BLaER1 treated with 17β-estradiol and CSF1 and Interleukin-3, amounts not matched to agents 10 nM and 100 nM (cell line): ENCODE measurements at regions not wholly inside any gene's neighbourhood (a gene's known extent, or its start where the extent isn't known, plus 50 kb on each side); places are given as distances from the start of the nearest gene placed in this dataset.

Source experiments
- H3K27ac ChIP-seq, 11 experiments: shearing (Covaris generic); formaldehyde crosslinking; 2 replicates each; pipeline ENCODE4 v1.8.1; 2022
- H3K27me3 ChIP-seq, 11 experiments: shearing (Covaris generic); formaldehyde crosslinking; 2 replicates each; pipeline ENCODE4 v1.8.1; 2022
- H3K36me3 ChIP-seq, 11 experiments: shearing (Covaris generic); formaldehyde crosslinking; 2 replicates each; pipeline ENCODE4 v1.8.1; 2022
- H3K4me1 ChIP-seq, 10 experiments: shearing (Covaris generic); formaldehyde crosslinking; 2 replicates each; pipeline ENCODE4 v1.8.1; 2022
- H3K4me2 ChIP-seq, 11 experiments: shearing (Covaris generic); formaldehyde crosslinking; 2 replicates each; pipeline ENCODE4 v1.8.1; 2022
- H3K4me3 ChIP-seq, 10 experiments: shearing (Covaris generic); formaldehyde crosslinking; 2 replicates each; pipeline ENCODE4 v1.8.1; 2022
- H3K9ac ChIP-seq, 11 experiments: shearing (Covaris generic); formaldehyde crosslinking; 2 replicates each; pipeline ENCODE4 v1.8.1; 2022
- H3K9me3 ChIP-seq, 11 experiments: shearing (Covaris generic); formaldehyde crosslinking; replicated peaks in 1 of 11; 2 replicates each; pipeline ENCODE4 v1.8.1; 2022
- H4K20me1 ChIP-seq, 11 experiments: shearing (Covaris generic); formaldehyde crosslinking; 2 replicates each; pipeline ENCODE4 v1.8.1; 2022
- Cebpa-rat ChIP-seq, 11 experiments: shearing (Covaris generic); IDR thresholded peaks; 2 replicates each; pipeline ENCODE4 v1.8.1; 2022

GRCh38 chr11:19472679-19473078, 231.9 kb upstream of the E2F8 start:
- peaks cover 0 to 21% (median 15%) of the 10 kb centered on the region in 10 experiments; a peak in 13 of 20 replicates for H3K4me1 ChIP-seq
- TF ChIP-seq Cebpa-rat (IDR thresholded peaks at IDR 0.05): no peak
- H3K27me3 ChIP-seq: no peaks in the 10 kb centered on the region
- H3K27ac ChIP-seq: no peak overlapping the region
- no peaks in the 10 kb centered on the region for H3K36me3 ChIP-seq
- no peaks in the 10 kb centered on the region for H4K20me1 ChIP-seq
- H3K9ac ChIP-seq: no peak overlapping the region
- no peak overlapping the region for H3K4me3 ChIP-seq
- no peaks in the 10 kb centered on the region for H3K9me3 ChIP-seq
- no peak overlapping the region for H3K4me2 ChIP-seq

- no peaks in the 10 kb centered on the region for H3K4me1 ChIP-seq
These were observed 227.2 kb upstream of the E2F8 start for GRCh38 chr11:19467904-19468303.

GRCh38 chr11:19466314-19466713, 225.6 kb upstream of the E2F8 start:
- H4K20me1 ChIP-seq: no peaks in the 10 kb centered on the region
- no peaks in the 10 kb centered on the region for H3K36me3 ChIP-seq
- no peak overlapping the region for H3K27ac ChIP-seq
- H3K4me3 ChIP-seq: no peak overlapping the region
- no peaks in the 10 kb centered on the region for H3K9me3 ChIP-seq
- no peaks in the 10 kb centered on the region for H3K4me1 ChIP-seq
- TF ChIP-seq Cebpa-rat (IDR thresholded peaks at IDR 0.05): no peak
- no peak overlapping the region for H3K4me2 ChIP-seq
- H3K9ac ChIP-seq: no peak overlapping the region
- H3K27me3 ChIP-seq: no peaks in the 10 kb centered on the region

More at GRCh38 chr11:19467904-19468303, 227.2 kb upstream of the E2F8 start:
- Histone ChIP-seq H3K27ac (no peak overlapping the region), H3K4me3 (no peak overlapping the region), H3K9ac (no peak overlapping the region), H3K4me2 (no peak overlapping the region), H3K27me3 (no peaks in the 10 kb centered on the region), H3K9me3 (no peaks in the 10 kb centered on the region), H4K20me1 (no peaks in the 10 kb centered on the region), H3K36me3 (no peaks in the 10 kb centered on the region)
- no peak for TF ChIP-seq Cebpa-rat (IDR thresholded peaks at IDR 0.05)

DNA sequence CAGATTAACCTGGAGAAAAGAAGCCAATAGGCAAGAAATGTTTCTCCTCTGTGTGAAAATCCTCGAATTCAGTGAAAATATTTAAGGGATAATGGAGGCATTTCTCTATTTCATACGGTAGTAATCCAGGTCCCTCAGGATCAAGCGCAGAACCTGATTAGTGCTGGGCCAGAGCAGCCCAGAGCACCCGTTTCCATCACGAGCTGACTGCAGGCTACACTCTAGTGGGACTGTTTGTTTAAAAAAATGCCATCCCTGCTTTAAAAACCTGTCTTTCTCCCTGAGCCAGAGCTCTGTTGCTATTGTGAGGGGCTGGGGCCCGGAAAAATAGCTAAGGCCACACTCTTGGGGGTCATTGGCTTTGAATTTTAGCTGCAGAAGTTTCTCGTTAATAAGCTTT, 223.2 kb upstream of the E2F8 start:
- H3K9ac ChIP-seq: no peak overlapping the region
- H3K9me3 ChIP-seq: no peaks in the 10 kb centered on the region
- H3K27me3 ChIP-seq: no peaks in the 10 kb centered on the region
- H4K20me1 ChIP-seq: no peaks in the 10 kb centered on the region
- no peak overlapping the region for H3K27ac ChIP-seq
- no peaks in the 10 kb centered on the region for H3K4me1 ChIP-seq
- H3K36me3 ChIP-seq: no peaks in the 10 kb centered on the region
- H3K4me3 ChIP-seq: no peak overlapping the region
- no peak overlapping the region for H3K4me2 ChIP-seq
- TF ChIP-seq Cebpa-rat (IDR thresholded peaks at IDR 0.05): no peak

GRCh38 chr11:19460718-19461405, 220.1 kb upstream of the E2F8 start:
- Histone ChIP-seq H3K36me3 (no peaks in the 10 kb centered on the region), H3K9ac (no peak overlapping the region)
- no peak for TF ChIP-seq Cebpa-rat (IDR thresholded peaks at IDR 0.05)

DNA sequence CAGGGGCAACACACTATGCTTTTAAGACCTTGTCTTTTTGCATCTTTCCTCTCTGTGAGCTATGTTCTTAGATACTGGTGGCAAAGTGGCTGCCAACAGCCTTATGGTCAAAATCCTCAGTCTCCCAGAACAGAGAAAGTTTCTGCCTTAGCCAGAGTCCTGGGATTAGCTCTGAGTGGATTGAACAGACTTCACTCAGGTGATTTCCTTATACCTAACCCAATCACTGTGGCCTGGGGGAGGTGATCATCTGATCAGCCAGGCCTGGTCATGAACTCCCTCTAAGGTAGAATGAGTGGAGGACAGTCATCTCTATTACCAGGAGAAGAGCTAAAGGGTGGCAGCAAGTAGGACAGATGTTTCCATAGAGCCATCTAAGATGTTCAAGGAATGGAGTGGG, 218.5 kb upstream of the E2F8 start:
- TF ChIP-seq Cebpa-rat (IDR thresholded peaks at IDR 0.05): no peak
- Histone ChIP-seq H3K4me3 (no peak overlapping the region), H3K4me2 (no peak overlapping the region), H3K27me3 (no peaks in the 10 kb centered on the region), H3K27ac (no peak overlapping the region), H4K20me1 (no peaks in the 10 kb centered on the region), H3K4me1 (peaks cover 0 to 23% (median 8%) of the 10 kb centered on the region in 10 experiments; a peak in 13 of 20 replicates), H3K9ac (no peak overlapping the region), H3K36me3 (no peaks in the 10 kb centered on the region), H3K9me3 (no peaks in the 10 kb centered on the region)

More at GRCh38 chr11:19460718-19461405, 220.1 kb upstream of the E2F8 start:
- Histone ChIP-seq H3K4me3 (no peak overlapping the region), H4K20me1 (no peaks in the 10 kb centered on the region), H3K27me3 (no peaks in the 10 kb centered on the region), H3K27ac (no peak overlapping the region), H3K4me2 (no peak overlapping the region), H3K9me3 (no peaks in the 10 kb centered on the region), H3K4me1 (peaks cover 0 to 20% (median 8%) of the 10 kb centered on the region in 10 experiments; a peak in 13 of 20 replicates)

- no peak overlapping the region for H3K4me3 ChIP-seq
- no peak for TF ChIP-seq Cebpa-rat (IDR thresholded peaks at IDR 0.05)
- H3K9ac ChIP-seq: no peak overlapping the region
- no peaks in the 10 kb centered on the region for H3K27me3 ChIP-seq
- H3K9me3 ChIP-seq: no peaks in the 10 kb centered on the region
- H3K36me3 ChIP-seq: no peaks in the 10 kb centered on the region
- H4K20me1 ChIP-seq: no peaks in the 10 kb centered on the region
- H3K4me2 ChIP-seq: no peak overlapping the region
- H3K27ac ChIP-seq: no peak overlapping the region
- peaks cover 0 to 23% (median 8%) of the 10 kb centered on the region in 10 experiments; a peak in 13 of 20 replicates for H3K4me1 ChIP-seq
These were observed 218.0 kb upstream of the E2F8 start for GRCh38 chr11:19458721-19459120.

DNA sequence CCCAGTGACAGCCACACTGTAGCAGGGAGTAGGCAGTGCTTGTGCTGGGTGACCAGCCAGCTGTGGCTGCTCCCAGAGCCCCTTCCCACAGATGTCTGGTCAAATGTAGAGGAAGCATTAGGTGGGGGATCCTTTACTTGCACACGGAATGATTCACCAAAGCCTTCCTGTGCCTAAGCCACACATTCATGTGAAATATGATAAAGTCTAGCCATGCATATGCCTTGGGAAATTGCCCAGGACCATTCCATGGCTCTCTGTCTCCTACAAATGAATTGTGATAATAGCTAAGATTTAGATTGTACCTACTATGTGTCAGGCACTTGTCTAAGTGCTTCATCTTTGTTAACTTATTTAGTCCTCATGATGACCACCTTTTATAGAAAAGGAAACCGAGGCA, 217.5 kb upstream of the E2F8 start:
- Histone ChIP-seq H3K4me1 (peaks cover 0 to 23% (median 8%) of the 10 kb centered on the region in 10 experiments; a peak in 13 of 20 replicates), H3K9ac (no peak overlapping the region), H4K20me1 (no peaks in the 10 kb centered on the region), H3K9me3 (no peaks in the 10 kb centered on the region), H3K27ac (no peak overlapping the region), H3K36me3 (no peaks in the 10 kb centered on the region), H3K4me2 (no peak overlapping the region), H3K4me3 (no peak overlapping the region), H3K27me3 (no peaks in the 10 kb centered on the region)
- TF ChIP-seq Cebpa-rat (IDR thresholded peaks at IDR 0.05): no peak

DNA sequence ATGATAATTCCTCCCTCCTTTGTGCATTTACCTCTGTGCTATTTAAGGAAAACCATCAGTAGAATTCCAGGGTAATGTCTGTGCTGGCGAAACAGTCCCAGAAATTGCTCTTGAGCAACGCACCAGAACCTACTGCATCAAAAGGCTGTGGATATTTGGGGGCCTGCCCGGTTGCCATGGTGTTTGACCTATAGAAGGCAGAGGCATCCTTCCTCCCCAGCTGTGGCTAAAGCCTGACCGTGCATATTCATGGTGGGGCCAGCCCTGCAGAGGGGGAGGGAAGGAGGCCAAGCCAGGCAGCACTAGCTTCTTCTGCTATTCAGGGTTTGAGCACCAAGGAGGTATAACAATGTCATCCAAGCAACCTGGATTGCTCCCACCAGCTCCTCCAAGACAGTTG, 215.0 kb upstream of the E2F8 start:
- no peaks in the 10 kb centered on the region for H3K36me3 ChIP-seq
- H3K27ac ChIP-seq: no peak overlapping the region
- no peak overlapping the region for H3K9ac ChIP-seq
- TF ChIP-seq Cebpa-rat (IDR thresholded peaks at IDR 0.05): no peak
- H3K4me2 ChIP-seq: no peak overlapping the region; a peak in 1 of 22 replicates
- no peak overlapping the region for H3K4me3 ChIP-seq
- H3K4me1 ChIP-seq: peaks cover 0 to 23% (median 8%) of the 10 kb centered on the region in 10 experiments; a peak in 13 of 20 replicates
- H3K27me3 ChIP-seq: no peaks in the 10 kb centered on the region
- H4K20me1 ChIP-seq: no peaks in the 10 kb centered on the region; a peak in 1 of 22 replicates
- no peaks in the 10 kb centered on the region for H3K9me3 ChIP-seq

- TF ChIP-seq Cebpa-rat (IDR thresholded peaks at IDR 0.05): no peak
- H4K20me1 ChIP-seq: no peaks in the 10 kb centered on the region; a peak in 1 of 22 replicates
- no peaks in the 10 kb centered on the region for H3K36me3 ChIP-seq
- H3K27me3 ChIP-seq: no peaks in the 10 kb centered on the region
- no peak overlapping the region for H3K9ac ChIP-seq
- H3K27ac ChIP-seq: no peak overlapping the region
- H3K4me3 ChIP-seq: no peak overlapping the region
- H3K4me1 ChIP-seq: peaks cover 0 to 23% (median 8%) of the 10 kb centered on the region in 10 experiments; a peak in 13 of 20 replicates
- H3K9me3 ChIP-seq: no peaks in the 10 kb centered on the region
- no peak overlapping the region for H3K4me2 ChIP-seq
These were observed 213.0 kb upstream of the E2F8 start for GRCh38 chr11:19453651-19454257.
